ENCODE measurements at regions not wholly inside any gene's neighbourhood (a gene's known extent, or its start where the extent isn't known, plus 50 kb on each side); places are given as distances from the start of the nearest gene placed in this dataset.

DNA sequence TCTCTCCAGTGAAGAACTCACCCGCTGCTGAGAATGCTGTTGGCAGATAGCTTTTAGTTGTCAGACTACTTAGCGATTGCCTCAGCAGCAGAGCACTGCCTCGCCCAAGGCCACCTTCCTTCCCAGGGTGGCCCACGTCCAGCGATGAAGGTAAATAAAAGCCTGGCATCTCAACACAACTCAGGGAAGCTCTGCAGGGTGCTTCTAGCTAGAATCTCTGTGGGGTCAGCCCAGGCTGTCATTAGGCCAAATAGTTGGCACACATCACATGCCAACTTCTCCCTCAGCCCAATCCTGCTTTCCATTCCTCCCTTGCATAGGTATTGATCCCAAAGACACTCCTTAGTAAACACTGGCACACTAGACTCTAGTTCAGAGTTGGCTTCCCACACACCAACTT is 368.1 kb upstream of the TMTC1 start:
- DNase-seq (no peak), ATAC-seq (no peak)
- Histone ChIP-seq H3K9me2 (replicated peaks; ENCODE audit: low read length) (no peaks in the 10 kb centered on the region), H3K4me1 (ENCODE audit: insufficient read depth, low read length) (no peaks in the 10 kb centered on the region), H3F3A (ENCODE audit: low read length, unreplicated experiment) (no peaks in the 10 kb centered on the region), H3K9me3 (ENCODE audit: low read length) (no peaks in the 10 kb centered on the region), H2AFZ (ENCODE audit: low read length) (no peak overlapping the region), H3K4me3 (ENCODE audit: low read length) (no peak overlapping the region), H3K27me3 (ENCODE audit: low read length) (no peaks in the 10 kb centered on the region), H3K27ac (ENCODE audit: low read length) (no peak overlapping the region), H4K20me1 (ENCODE audit: low read length) (no peaks in the 10 kb centered on the region), H3K9ac (ENCODE audit: low read length) (no peak overlapping the region), H3K36me3 (ENCODE audit: low read depth, low read length) (no peaks in the 10 kb centered on the region), H3K4me2 (ENCODE audit: low read length) (no peak overlapping the region), H3K79me2 (ENCODE audit: low read length) (no peaks in the 10 kb centered on the region)
- ChIA-PET POLR2A (ENCODE audit: unreplicated experiment) (no interaction called here), CTCF (no interaction called here)
- intact Hi-C loops (cut with micrococcal nuclease), result no loop called here
- no TSS peak for BruUV-seq (replicated peaks)
- no peak for TF ChIP-seq EZH2 (IDR thresholded peaks at IDR 0.05; ENCODE audit: low read length, unreplicated experiment)
- TF ChIP-seq, protein P1, sequence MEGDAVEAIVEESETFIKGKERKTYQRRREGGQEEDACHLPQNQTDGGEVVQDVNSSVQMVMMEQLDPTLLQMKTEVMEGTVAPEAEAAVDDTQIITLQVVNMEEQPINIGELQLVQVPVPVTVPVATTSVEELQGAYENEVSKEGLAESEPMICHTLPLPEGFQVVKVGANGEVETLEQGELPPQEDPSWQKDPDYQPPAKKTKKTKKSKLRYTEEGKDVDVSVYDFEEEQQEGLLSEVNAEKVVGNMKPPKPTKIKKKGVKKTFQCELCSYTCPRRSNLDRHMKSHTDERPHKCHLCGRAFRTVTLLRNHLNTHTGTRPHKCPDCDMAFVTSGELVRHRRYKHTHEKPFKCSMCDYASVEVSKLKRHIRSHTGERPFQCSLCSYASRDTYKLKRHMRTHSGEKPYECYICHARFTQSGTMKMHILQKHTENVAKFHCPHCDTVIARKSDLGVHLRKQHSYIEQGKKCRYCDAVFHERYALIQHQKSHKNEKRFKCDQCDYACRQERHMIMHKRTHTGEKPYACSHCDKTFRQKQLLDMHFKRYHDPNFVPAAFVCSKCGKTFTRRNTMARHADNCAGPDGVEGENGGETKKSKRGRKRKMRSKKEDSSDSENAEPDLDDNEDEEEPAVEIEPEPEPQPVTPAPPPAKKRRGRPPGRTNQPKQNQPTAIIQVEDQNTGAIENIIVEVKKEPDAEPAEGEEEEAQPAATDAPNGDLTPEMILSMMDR (conservative IDR thresholded peaks at IDR 0.05; ENCODE audit: low read depth, low read length), result no peak
- TF ChIP-seq EZH2phosphoT487 (IDR thresholded peaks at IDR 0.05; ENCODE audit: borderline replicate concordance, low read length), result no peak

DNA sequence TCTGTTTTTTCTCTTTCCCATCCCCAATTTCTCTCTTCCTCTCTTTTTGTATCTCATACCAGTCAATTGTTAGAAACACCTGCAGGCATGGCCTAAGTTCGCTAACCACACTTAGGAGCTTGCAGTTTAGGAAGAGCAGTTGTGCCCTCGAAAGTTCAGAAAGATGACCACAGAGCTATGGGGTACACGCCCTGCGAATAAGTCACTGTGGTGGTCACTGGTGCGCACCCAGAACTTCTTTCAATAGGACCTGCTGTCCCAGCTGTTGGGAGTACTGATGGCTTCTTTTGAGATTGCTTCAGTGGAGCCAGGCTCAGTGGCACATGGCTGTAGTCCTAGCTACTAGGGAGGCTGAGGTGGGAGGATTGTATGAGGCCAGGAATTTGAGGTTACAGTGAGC is 362.8 kb upstream of the TMTC1 start:
- no peaks in the 10 kb centered on the region for H3K4me1 ChIP-seq (ENCODE audit: insufficient read depth, low read length)
- H2AFZ ChIP-seq (ENCODE audit: low read length), result no peak overlapping the region
- ChIA-PET POLR2A (ENCODE audit: unreplicated experiment) (no interaction called here), CTCF (no interaction called here)
- intact Hi-C loops (cut with micrococcal nuclease), result no loop called here
- TF ChIP-seq, protein P1 (conservative IDR thresholded peaks at IDR 0.05; ENCODE audit: low read depth, low read length), result no peak
- no peak for TF ChIP-seq EZH2 (IDR thresholded peaks at IDR 0.05; ENCODE audit: low read length, unreplicated experiment)
- no peak for TF ChIP-seq EZH2phosphoT487 (IDR thresholded peaks at IDR 0.05; ENCODE audit: borderline replicate concordance, low read length)
- ATAC-seq (no peak), DNase-seq (no peak)
- no peak overlapping the region for H3K4me2 ChIP-seq (ENCODE audit: low read length)
- H3K79me2 ChIP-seq (ENCODE audit: low read length), result no peaks in the 10 kb centered on the region
- no peak overlapping the region for H3K27ac ChIP-seq (ENCODE audit: low read length)
- H3K27me3 ChIP-seq (ENCODE audit: low read length), result no peaks in the 10 kb centered on the region
- BruUV-seq (replicated peaks), result no TSS peak
- H3K9ac ChIP-seq (ENCODE audit: low read length), result no peak overlapping the region
- H4K20me1 ChIP-seq (ENCODE audit: low read length), result no peaks in the 10 kb centered on the region
- H3F3A ChIP-seq (ENCODE audit: low read length, unreplicated experiment), result no peaks in the 10 kb centered on the region
- H3K9me3 ChIP-seq (ENCODE audit: low read length), result no peaks in the 10 kb centered on the region
- no peaks in the 10 kb centered on the region for H3K36me3 ChIP-seq (ENCODE audit: low read depth, low read length)
- no peaks in the 10 kb centered on the region for H3K9me2 ChIP-seq (replicated peaks; ENCODE audit: low read length)
- no peak overlapping the region for H3K4me3 ChIP-seq (ENCODE audit: low read length)

DNA sequence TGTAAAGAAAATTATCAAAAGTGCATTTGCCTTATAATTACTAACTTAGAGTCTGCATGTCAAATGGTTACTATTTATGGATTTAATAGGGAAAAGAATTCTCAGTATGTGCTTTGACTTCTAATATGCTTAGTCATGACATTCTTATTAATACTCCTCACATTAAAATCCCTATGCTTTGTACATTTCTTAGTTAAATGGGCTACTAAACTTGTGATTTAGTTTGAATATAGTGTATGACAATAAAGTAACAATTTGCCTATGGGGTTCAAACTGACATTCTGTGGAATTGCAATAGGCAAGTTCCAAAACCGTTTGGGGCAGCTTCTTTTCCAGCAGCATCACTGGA is 361.9 kb upstream of the TMTC1 start:
- Histone ChIP-seq H3F3A (ENCODE audit: low read length, unreplicated experiment) (no peaks in the 10 kb centered on the region), H3K79me2 (ENCODE audit: low read length) (no peaks in the 10 kb centered on the region), H3K27me3 (ENCODE audit: low read length) (no peaks in the 10 kb centered on the region), H3K4me2 (ENCODE audit: low read length) (no peak overlapping the region), H3K9ac (ENCODE audit: low read length) (no peak overlapping the region), H2AFZ (ENCODE audit: low read length) (no peak overlapping the region), H3K36me3 (ENCODE audit: low read depth, low read length) (no peaks in the 10 kb centered on the region), H3K27ac (ENCODE audit: low read length) (no peak overlapping the region), H3K4me1 (ENCODE audit: insufficient read depth, low read length) (no peaks in the 10 kb centered on the region), H3K9me2 (replicated peaks; ENCODE audit: low read length) (no peaks in the 10 kb centered on the region), H3K9me3 (ENCODE audit: low read length) (no peaks in the 10 kb centered on the region), H3K4me3 (ENCODE audit: low read length) (no peak overlapping the region), H4K20me1 (ENCODE audit: low read length) (no peaks in the 10 kb centered on the region)
- ChIA-PET POLR2A (ENCODE audit: unreplicated experiment) (no interaction called here), CTCF (interaction anchor here (0.6 kb wide), 1 partner anchor 122 kb away, joined by 4 read pairs; no protein-coding TSS in a partner anchor)
- intact Hi-C loops (cut with micrococcal nuclease), result no loop called here
- TF ChIP-seq EZH2phosphoT487 (IDR thresholded peaks at IDR 0.05; ENCODE audit: borderline replicate concordance, low read length) (no peak), EZH2 (IDR thresholded peaks at IDR 0.05; ENCODE audit: low read length, unreplicated experiment) (no peak)
- ATAC-seq (no peak), DNase-seq (no peak)
- BruUV-seq (replicated peaks), result no TSS peak
